ENCODE measurements at regions not wholly inside any gene's neighbourhood (a gene's known extent, or its start where the extent isn't known, plus 50 kb on each side); places are given as distances from the start of the nearest gene placed in this dataset.

- no peak for TF ChIP-seq CTCF (IDR thresholded peaks at IDR 0.05; ENCODE audit: insufficient read depth, low read length)
- TF ChIP-seq POLR2AphosphoS5 (IDR thresholded peaks at IDR 0.05; ENCODE audit: low read depth), result no peak
- no peak for TF ChIP-seq SPI1 (IDR thresholded peaks at IDR 0.05; ENCODE audit: borderline replicate concordance, low read depth)
- no peak for TF ChIP-seq GABPA (IDR thresholded peaks at IDR 0.05; ENCODE audit: low read depth)
These were observed 199.3 kb downstream of the TOMM20 start for GRCh38 chr1:234929369-234929768.

Measured in HL-60 (cell line).